Kidney epithelial cell (primary cell): ENCODE measurements at regions not wholly inside any gene's neighbourhood (a gene's known extent, or its start where the extent isn't known, plus 50 kb on each side); places are given as distances from the start of the nearest gene placed in this dataset.

Source experiments
- DNase-seq: peaks from one replicate; pipeline ENCODE4 v3.0.0-alpha.2; 2010; ENCODE audit warnings: low read depth
- H3K27me3 ChIP-seq: 2 replicates; pipeline ENCODE4 v1.6.0; 2011; ENCODE audit warnings: low read length; ENCODE audit not compliant: control insufficient read depth, insufficient read depth
- H3K36me3 ChIP-seq: 2 replicates; pipeline ENCODE4 v1.5.1; 2011; ENCODE audit warnings: low read length; ENCODE audit not compliant: control insufficient read depth, insufficient read depth
- H3K4me3 ChIP-seq: 2 replicates; pipeline ENCODE4 v1.5.1; 2011; ENCODE audit warnings: low read depth, mild to moderate bottlenecking, control low read depth, low read length
- CTCF ChIP-seq: IDR thresholded peaks from 2 replicates; pipeline ENCODE4 v1.5.1; 2011; ENCODE audit warnings: mild to moderate bottlenecking, moderate library complexity, low read length, control low read depth, inconsistent platforms; ENCODE audit not compliant: insufficient read depth, poor library complexity, severe bottlenecking

GRCh38 chr2:215817046-215817445, 196.3 kb downstream of the MREG start:
- TF ChIP-seq CTCF = no peak
- no peak for DNase-seq

GRCh38 chr2:215816424-215816823, 196.9 kb downstream of the MREG start:
- H3K4me3 ChIP-seq = no peak overlapping the region
- no peak for TF ChIP-seq CTCF
- H3K27me3 ChIP-seq = no peaks in the 10 kb centered on the region
- H3K36me3 ChIP-seq = no peaks in the 10 kb centered on the region
- DNase-seq = no peak

More at GRCh38 chr2:215817046-215817445, 196.3 kb downstream of the MREG start:
- H3K4me3 ChIP-seq = no peak overlapping the region
- H3K27me3 ChIP-seq = no peaks in the 10 kb centered on the region
- H3K36me3 ChIP-seq = no peaks in the 10 kb centered on the region

- no peaks in the 10 kb centered on the region for H3K27me3 ChIP-seq
- no peaks in the 10 kb centered on the region for H3K36me3 ChIP-seq
- no peak overlapping the region for H3K4me3 ChIP-seq
- no peak for TF ChIP-seq CTCF
- DNase-seq = no peak
Measured at GRCh38 chr2:215815960-215816359, 197.4 kb downstream of the MREG start.

GRCh38 chr2:215812966-215813365, 200.4 kb downstream of the MREG start:
- Histone ChIP-seq H3K36me3 (no peaks in the 10 kb centered on the region), H3K27me3 (no peaks in the 10 kb centered on the region), H3K4me3 (no peak overlapping the region)
- no peak for DNase-seq
- TF ChIP-seq CTCF = no peak

- no peaks in the 10 kb centered on the region for H3K27me3 ChIP-seq
- no peak overlapping the region for H3K4me3 ChIP-seq
- TF ChIP-seq CTCF = no peak
- DNase-seq = no peak
- no peaks in the 10 kb centered on the region for H3K36me3 ChIP-seq
Measured at GRCh38 chr2:215811409-215812345, 201.7 kb downstream of the MREG start.
